ENCODE measurements at regions not wholly inside any gene's neighbourhood (a gene's known extent, or its start where the extent isn't known, plus 50 kb on each side); places are given as distances from the start of the nearest gene placed in this dataset.
A peak's percentile ranks its signal among the peaks of the same experiment; 100 is the strongest.

DNA sequence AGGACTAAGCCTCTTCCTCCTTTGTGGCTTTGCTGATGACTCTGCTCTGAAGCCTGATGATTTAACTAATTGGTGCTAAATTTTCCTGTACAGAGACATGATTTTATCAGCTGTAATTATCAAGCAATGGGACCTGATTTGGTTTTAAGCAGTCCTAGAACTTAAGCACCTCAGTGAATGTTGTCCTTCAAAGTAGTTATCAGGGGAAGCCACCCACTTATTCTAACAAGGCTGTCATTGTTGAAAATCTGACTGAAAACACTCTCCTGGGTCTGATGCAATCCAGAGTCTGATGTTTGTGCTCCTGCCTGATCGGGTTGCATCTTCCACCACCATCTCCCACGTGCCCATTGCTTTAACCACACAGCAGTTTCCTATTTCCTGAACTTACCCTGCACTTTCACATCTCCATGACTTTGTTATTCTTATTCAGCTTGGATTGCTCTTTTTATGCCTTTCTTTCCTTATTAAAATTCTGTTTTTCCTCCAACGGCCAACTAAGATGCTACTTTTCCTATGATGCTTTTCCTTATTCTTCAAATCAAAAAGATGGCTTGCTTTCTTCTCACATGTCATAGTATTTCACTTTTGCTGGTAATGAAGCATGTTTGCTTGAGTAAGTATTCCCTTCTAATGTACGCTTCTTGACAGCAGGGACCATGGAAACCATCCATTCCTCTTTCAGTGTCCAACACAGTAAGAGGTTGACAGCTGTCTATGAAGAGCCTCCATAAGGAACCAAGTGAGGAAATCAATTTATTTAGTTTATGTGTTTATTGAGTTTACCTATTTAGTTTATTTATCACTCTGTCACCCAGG is 55.0 kb downstream of the S1PR1 start (continued):
- peak; percentile 33; the same call in 1 of the 2 replicates for TF ChIP-seq ZFP1 (CRISPR knock-in tag; IDR thresholded peaks at IDR 0.05)
- TF ChIP-seq, protein P1, sequence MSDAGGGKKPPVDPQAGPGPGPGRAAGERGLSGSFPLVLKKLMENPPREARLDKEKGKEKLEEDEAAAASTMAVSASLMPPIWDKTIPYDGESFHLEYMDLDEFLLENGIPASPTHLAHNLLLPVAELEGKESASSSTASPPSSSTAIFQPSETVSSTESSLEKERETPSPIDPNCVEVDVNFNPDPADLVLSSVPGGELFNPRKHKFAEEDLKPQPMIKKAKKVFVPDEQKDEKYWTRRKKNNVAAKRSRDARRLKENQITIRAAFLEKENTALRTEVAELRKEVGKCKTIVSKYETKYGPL (CRISPR knock-in tag; IDR thresholded peaks at IDR 0.05), result no peak
- TF ChIP-seq ZNF776 (CRISPR knock-in tag; IDR thresholded peaks at IDR 0.05), result no peak
- no peak for TF ChIP-seq PHF21A (CRISPR knock-in tag; IDR thresholded peaks at IDR 0.05)
- peak; percentile 76; the same call in 1 of the 2 replicates for TF ChIP-seq SMAD3 (CRISPR knock-in tag; IDR thresholded peaks at IDR 0.05)
- no peak for TF ChIP-seq BORCS8-MEF2B (CRISPR knock-in tag; IDR thresholded peaks at IDR 0.05)
- no peak for TF ChIP-seq ZSCAN22 (CRISPR knock-in tag; IDR thresholded peaks at IDR 0.05)
- TF ChIP-seq ZNF782 (CRISPR knock-in tag; IDR thresholded peaks at IDR 0.05; ENCODE audit: borderline replicate concordance), result no peak
- no peak for TF ChIP-seq ZNF672 (CRISPR knock-in tag; IDR thresholded peaks at IDR 0.05)
- no peak for TF ChIP-seq KDM6A (CRISPR knock-in tag; IDR thresholded peaks at IDR 0.05; ENCODE audit: low read depth)
- TF ChIP-seq BHLHE40 (IDR thresholded peaks at IDR 0.05; ENCODE audit: low read length), result peak; percentile 66
- TF ChIP-seq IRX3 (CRISPR knock-in tag; IDR thresholded peaks at IDR 0.05; ENCODE audit: borderline replicate concordance, low read depth), result no peak
- TF ChIP-seq ISL2 (CRISPR knock-in tag; IDR thresholded peaks at IDR 0.05), result no peak
- TF ChIP-seq ZNF367 (CRISPR knock-in tag; IDR thresholded peaks at IDR 0.05; ENCODE audit: borderline replicate concordance), result no peak
- TF ChIP-seq NFATC3 (CRISPR knock-in tag; IDR thresholded peaks at IDR 0.05), result no peak
- TF ChIP-seq MED13 (CRISPR knock-in tag; IDR thresholded peaks at IDR 0.05), result no peak
- TF ChIP-seq, protein P2, sequence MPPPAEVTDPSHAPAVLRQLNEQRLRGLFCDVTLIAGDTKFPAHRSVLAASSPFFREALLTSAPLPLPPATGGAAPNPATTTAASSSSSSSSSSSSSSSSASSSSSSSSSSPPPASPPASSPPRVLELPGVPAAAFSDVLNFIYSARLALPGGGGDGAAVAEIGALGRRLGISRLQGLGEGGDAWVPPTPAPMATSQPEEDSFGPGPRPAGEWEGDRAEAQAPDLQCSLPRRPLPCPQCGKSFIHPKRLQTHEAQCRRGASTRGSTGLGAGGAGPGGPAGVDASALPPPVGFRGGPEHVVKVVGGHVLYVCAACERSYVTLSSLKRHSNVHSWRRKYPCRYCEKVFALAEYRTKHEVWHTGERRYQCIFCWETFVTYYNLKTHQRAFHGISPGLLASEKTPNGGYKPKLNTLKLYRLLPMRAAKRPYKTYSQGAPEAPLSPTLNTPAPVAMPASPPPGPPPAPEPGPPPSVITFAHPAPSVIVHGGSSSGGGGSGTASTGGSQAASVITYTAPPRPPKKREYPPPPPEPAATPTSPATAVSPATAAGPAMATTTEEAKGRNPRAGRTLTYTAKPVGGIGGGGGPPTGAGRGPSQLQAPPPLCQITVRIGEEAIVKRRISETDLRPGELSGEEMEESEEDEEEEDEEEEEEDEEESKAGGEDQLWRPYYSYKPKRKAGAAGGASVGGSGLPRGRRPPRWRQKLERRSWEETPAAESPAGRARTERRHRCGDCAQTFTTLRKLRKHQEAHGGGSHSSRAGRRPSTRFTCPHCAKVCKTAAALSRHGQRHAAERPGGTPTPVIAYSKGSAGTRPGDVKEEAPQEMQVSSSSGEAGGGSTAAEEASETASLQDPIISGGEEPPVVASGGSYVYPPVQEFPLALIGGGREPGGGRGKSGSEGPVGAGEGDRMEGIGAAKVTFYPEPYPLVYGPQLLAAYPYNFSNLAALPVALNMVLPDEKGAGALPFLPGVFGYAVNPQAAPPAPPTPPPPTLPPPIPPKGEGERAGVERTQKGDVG (CRISPR knock-in tag; IDR thresholded peaks at IDR 0.05; ENCODE audit: borderline replicate concordance), result no peak
- TF ChIP-seq, protein P3, sequence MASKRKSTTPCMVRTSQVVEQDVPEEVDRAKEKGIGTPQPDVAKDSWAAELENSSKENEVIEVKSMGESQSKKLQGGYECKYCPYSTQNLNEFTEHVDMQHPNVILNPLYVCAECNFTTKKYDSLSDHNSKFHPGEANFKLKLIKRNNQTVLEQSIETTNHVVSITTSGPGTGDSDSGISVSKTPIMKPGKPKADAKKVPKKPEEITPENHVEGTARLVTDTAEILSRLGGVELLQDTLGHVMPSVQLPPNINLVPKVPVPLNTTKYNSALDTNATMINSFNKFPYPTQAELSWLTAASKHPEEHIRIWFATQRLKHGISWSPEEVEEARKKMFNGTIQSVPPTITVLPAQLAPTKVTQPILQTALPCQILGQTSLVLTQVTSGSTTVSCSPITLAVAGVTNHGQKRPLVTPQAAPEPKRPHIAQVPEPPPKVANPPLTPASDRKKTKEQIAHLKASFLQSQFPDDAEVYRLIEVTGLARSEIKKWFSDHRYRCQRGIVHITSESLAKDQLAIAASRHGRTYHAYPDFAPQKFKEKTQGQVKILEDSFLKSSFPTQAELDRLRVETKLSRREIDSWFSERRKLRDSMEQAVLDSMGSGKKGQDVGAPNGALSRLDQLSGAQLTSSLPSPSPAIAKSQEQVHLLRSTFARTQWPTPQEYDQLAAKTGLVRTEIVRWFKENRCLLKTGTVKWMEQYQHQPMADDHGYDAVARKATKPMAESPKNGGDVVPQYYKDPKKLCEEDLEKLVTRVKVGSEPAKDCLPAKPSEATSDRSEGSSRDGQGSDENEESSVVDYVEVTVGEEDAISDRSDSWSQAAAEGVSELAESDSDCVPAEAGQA (IDR thresholded peaks at IDR 0.05; ENCODE audit: low read depth), result no peak
- TF ChIP-seq, protein P3 (CRISPR knock-in tag; IDR thresholded peaks at IDR 0.05; ENCODE audit: borderline replicate concordance), result no peak
- no peak for TF ChIP-seq KDM5A (IDR thresholded peaks at IDR 0.05; ENCODE audit: borderline replicate concordance, low read length)
- TF ChIP-seq ZNF570 (CRISPR knock-in tag; IDR thresholded peaks at IDR 0.05; ENCODE audit: borderline replicate concordance), result no peak

Data from HepG2 (cell line).